ENCODE measurements at regions not wholly inside any gene's neighbourhood (a gene's known extent, or its start where the extent isn't known, plus 50 kb on each side); places are given as distances from the start of the nearest gene placed in this dataset.

DNA sequence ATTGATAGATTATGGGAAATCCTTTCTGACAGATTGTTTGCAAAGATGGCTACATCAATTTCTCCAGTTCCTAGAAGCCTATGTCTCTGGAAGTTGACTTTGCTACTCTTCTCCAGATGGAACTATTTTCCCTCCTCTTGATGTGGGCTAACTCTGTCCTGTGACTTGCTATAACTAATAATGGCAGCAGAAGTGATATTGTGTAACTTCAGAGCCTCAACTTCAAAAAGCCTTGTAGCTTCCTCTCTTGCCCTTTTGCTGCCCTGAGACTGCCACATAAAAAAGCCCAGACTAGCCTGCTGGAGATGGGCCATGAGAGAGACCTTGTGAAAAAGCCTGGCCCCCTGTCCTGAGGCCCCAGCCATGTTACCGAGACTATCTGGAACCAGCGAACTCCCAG is 210.7 kb upstream of the SLC7A11 start:
- Histone ChIP-seq H3K9me2 (replicated peaks; ENCODE audit: insufficient read depth, low read length) (no peaks in the 10 kb centered on the region), H3K9ac (ENCODE audit: low read length) (no peak overlapping the region), H3K4me2 (ENCODE audit: low read depth, low read length) (no peak overlapping the region), H3K36me3 (replicated peaks; ENCODE audit: insufficient read depth, low read length) (no peaks in the 10 kb centered on the region), H3K4me3 (ENCODE audit: low read length) (no peak overlapping the region), H3K9me3 (replicated peaks; ENCODE audit: insufficient read depth, low read length) (no peaks in the 10 kb centered on the region), H3K27me3 (replicated peaks; ENCODE audit: insufficient read depth, low read length) (no peaks in the 10 kb centered on the region), H3K27ac (ENCODE audit: low read length) (no peak overlapping the region), H3K79me2 (ENCODE audit: low read length) (no peaks in the 10 kb centered on the region), H4K20me1 (ENCODE audit: insufficient read depth, low read length) (no peaks in the 10 kb centered on the region), H3F3A (ENCODE audit: insufficient read depth, low read length) (no peaks in the 10 kb centered on the region), H3K4me1 (ENCODE audit: low read length) (no peaks in the 10 kb centered on the region), H2AFZ (ENCODE audit: low read length) (no peak overlapping the region)
- DNase-seq = no peak
- TF ChIP-seq, protein P1, sequence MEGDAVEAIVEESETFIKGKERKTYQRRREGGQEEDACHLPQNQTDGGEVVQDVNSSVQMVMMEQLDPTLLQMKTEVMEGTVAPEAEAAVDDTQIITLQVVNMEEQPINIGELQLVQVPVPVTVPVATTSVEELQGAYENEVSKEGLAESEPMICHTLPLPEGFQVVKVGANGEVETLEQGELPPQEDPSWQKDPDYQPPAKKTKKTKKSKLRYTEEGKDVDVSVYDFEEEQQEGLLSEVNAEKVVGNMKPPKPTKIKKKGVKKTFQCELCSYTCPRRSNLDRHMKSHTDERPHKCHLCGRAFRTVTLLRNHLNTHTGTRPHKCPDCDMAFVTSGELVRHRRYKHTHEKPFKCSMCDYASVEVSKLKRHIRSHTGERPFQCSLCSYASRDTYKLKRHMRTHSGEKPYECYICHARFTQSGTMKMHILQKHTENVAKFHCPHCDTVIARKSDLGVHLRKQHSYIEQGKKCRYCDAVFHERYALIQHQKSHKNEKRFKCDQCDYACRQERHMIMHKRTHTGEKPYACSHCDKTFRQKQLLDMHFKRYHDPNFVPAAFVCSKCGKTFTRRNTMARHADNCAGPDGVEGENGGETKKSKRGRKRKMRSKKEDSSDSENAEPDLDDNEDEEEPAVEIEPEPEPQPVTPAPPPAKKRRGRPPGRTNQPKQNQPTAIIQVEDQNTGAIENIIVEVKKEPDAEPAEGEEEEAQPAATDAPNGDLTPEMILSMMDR (IDR thresholded peaks at IDR 0.05; ENCODE audit: low read length) = no peak
- TF ChIP-seq EZH2 (optimal IDR thresholded peaks at IDR 0.05; ENCODE audit: low read depth, low read length) (no peak), EZH2phosphoT487 (IDR thresholded peaks at IDR 0.05; ENCODE audit: low read length) (no peak)

DNA sequence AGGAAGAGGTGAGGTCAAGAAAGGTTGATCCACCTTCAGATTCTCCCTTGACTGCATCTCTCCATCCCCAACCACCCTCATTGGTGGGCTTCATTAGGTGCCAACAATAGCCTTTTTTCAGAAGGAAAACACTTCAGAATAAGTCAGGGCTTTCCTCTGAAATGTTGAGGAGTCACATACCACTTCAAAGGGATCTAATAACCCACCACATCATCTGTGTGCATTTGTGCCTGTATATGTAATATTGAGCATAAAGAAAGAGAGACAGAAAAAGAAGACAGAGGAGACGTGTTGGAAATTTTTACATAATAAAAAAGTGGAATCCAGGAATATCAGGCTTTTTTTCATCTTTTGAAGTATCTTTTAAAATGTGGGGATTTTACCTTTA is 209.1 kb upstream of the SLC7A11 start:
- H3K27ac ChIP-seq (ENCODE audit: low read length) = no peak overlapping the region
- no peaks in the 10 kb centered on the region for H3K27me3 ChIP-seq (replicated peaks; ENCODE audit: insufficient read depth, low read length)
- H3K9ac ChIP-seq (ENCODE audit: low read length) = no peak overlapping the region
- TF ChIP-seq, protein P1 (IDR thresholded peaks at IDR 0.05; ENCODE audit: low read length) = no peak
- no peak for TF ChIP-seq EZH2 (optimal IDR thresholded peaks at IDR 0.05; ENCODE audit: low read depth, low read length)
- no peak for TF ChIP-seq EZH2phosphoT487 (IDR thresholded peaks at IDR 0.05; ENCODE audit: low read length)
- no peaks in the 10 kb centered on the region for H3K9me2 ChIP-seq (replicated peaks; ENCODE audit: insufficient read depth, low read length)
- no peaks in the 10 kb centered on the region for H3K79me2 ChIP-seq (ENCODE audit: low read length)
- no peaks in the 10 kb centered on the region for H3K4me1 ChIP-seq (ENCODE audit: low read length)
- H3K9me3 ChIP-seq (replicated peaks; ENCODE audit: insufficient read depth, low read length) = no peaks in the 10 kb centered on the region
- H2AFZ ChIP-seq (ENCODE audit: low read length) = no peak overlapping the region
- H4K20me1 ChIP-seq (ENCODE audit: insufficient read depth, low read length) = no peaks in the 10 kb centered on the region
- no peaks in the 10 kb centered on the region for H3F3A ChIP-seq (ENCODE audit: insufficient read depth, low read length)
- no peak for DNase-seq
- H3K4me2 ChIP-seq (ENCODE audit: low read depth, low read length) = no peak overlapping the region
- H3K36me3 ChIP-seq (replicated peaks; ENCODE audit: insufficient read depth, low read length) = no peaks in the 10 kb centered on the region
- no peak overlapping the region for H3K4me3 ChIP-seq (ENCODE audit: low read length)

DNA sequence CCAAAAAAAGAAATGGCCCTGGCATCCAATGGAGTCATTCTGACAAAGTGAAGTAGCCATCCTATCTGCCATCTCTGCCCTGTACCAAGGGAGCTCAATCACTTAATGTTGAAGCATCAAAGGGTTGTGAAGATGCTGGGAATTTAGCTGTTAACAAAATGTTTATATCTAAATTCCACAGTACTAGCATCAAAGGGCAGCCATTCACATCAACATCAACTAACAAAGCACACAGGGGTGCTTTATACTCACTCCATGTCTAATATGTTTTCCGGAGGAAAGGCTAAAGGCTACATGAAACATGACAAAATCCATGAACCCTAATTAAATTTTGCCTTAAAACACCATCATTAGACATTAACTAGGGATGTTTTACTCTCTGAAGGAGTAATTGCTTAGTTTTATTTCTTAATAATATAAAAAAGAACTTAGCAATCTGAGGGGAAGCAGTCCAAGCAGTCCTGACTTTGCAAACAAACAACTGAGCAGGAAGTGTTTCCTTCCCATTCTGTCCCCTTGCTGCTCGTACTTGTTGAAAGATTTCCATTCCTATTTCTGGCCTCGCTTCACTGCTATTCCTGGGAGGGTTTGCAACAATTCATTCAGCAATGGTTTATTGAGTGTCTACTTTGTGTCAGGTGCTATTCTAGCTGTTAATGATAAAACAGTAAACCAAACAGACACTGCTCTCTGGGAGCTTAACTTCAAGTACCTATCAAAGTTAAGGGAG is 208.6 kb upstream of the SLC7A11 start:
- H3K27me3 ChIP-seq (replicated peaks; ENCODE audit: insufficient read depth, low read length) = no peaks in the 10 kb centered on the region
- no peaks in the 10 kb centered on the region for H3K36me3 ChIP-seq (replicated peaks; ENCODE audit: insufficient read depth, low read length)
- no peaks in the 10 kb centered on the region for H4K20me1 ChIP-seq (ENCODE audit: insufficient read depth, low read length)
- TF ChIP-seq, protein P1 (IDR thresholded peaks at IDR 0.05; ENCODE audit: low read length) = no peak
- TF ChIP-seq EZH2 (optimal IDR thresholded peaks at IDR 0.05; ENCODE audit: low read depth, low read length) = no peak
- no peak for TF ChIP-seq EZH2phosphoT487 (IDR thresholded peaks at IDR 0.05; ENCODE audit: low read length)
- H3K4me1 ChIP-seq (ENCODE audit: low read length) = no peaks in the 10 kb centered on the region
- H3K9ac ChIP-seq (ENCODE audit: low read length) = no peak overlapping the region
- no peak for DNase-seq
- no peaks in the 10 kb centered on the region for H3K9me3 ChIP-seq (replicated peaks; ENCODE audit: insufficient read depth, low read length)
- H3K79me2 ChIP-seq (ENCODE audit: low read length) = no peaks in the 10 kb centered on the region
- H3K9me2 ChIP-seq (replicated peaks; ENCODE audit: insufficient read depth, low read length) = no peaks in the 10 kb centered on the region
- no peak overlapping the region for H2AFZ ChIP-seq (ENCODE audit: low read length)
- no peak overlapping the region for H3K4me2 ChIP-seq (ENCODE audit: low read depth, low read length)
- no peak overlapping the region for H3K4me3 ChIP-seq (ENCODE audit: low read length)
- H3K27ac ChIP-seq (ENCODE audit: low read length) = no peak overlapping the region
- no peaks in the 10 kb centered on the region for H3F3A ChIP-seq (ENCODE audit: insufficient read depth, low read length)
